ENCODE measurements at regions not wholly inside any gene's neighbourhood (a gene's known extent, or its start where the extent isn't known, plus 50 kb on each side); places are given as distances from the start of the nearest gene placed in this dataset.
"Not testable (repeated sequence)": the region's sequence is repeated elsewhere in the genome, so short reads cannot be mapped to it uniquely, and the experiment has no call there.

GRCh38 chr5:109283086-109283485, 126.7 kb downstream of the PJA2 start:
- not testable (repeated sequence) for DNase-seq

- no peak for DNase-seq
Observed at GRCh38 chr5:109281136-109281690, 128.6 kb downstream of the PJA2 start.

GRCh38 chr5:109278141-109278540, 131.6 kb downstream of the PJA2 start:
- DNase-seq = no peak

- no peak for DNase-seq
Observed at GRCh38 chr5:109275919-109276318, 133.9 kb downstream of the PJA2 start.

- no peak for DNase-seq
Observed at GRCh38 chr5:109273594-109273993, 136.2 kb downstream of the PJA2 start.

GRCh38 chr5:109267283-109267682, 142.5 kb downstream of the PJA2 start:
- DNase-seq = no peak

GRCh38 chr5:109258755-109259154, 151.0 kb downstream of the PJA2 start:
- DNase-seq = no peak

- no peak for DNase-seq
Observed at GRCh38 chr5:109256486-109256885, 153.3 kb downstream of the PJA2 start.

GRCh38 chr5:109254511-109254910, 155.3 kb downstream of the PJA2 start:
- no peak for DNase-seq

GRCh38 chr5:109253262-109253661, 156.5 kb downstream of the PJA2 start:
- no peak for DNase-seq

- no peak for DNase-seq
Observed at GRCh38 chr5:109252731-109253130, 157.0 kb downstream of the PJA2 start.

- no peak for DNase-seq
Observed at GRCh38 chr5:109250533-109251329, 159.0 kb downstream of the PJA2 start.

- DNase-seq = no peak
Observed at GRCh38 chr5:109250080-109250479, 159.7 kb downstream of the PJA2 start.

- DNase-seq = no peak
Observed at GRCh38 chr5:109249126-109249525, 160.6 kb downstream of the PJA2 start.

GRCh38 chr5:109247986-109248385, 161.8 kb downstream of the PJA2 start:
- peak; percentile 26 to 52 for DNase-seq

GRCh38 chr5:109246841-109247592, 162.8 kb downstream of the PJA2 start:
- DNase-seq = no peak
